COR-L47 (cell line): ENCODE measurements at regions not wholly inside any gene's neighbourhood (a gene's known extent, or its start where the extent isn't known, plus 50 kb on each side); places are given as distances from the start of the nearest gene placed in this dataset.
"Not testable (repeated sequence)": the region's sequence is repeated elsewhere in the genome, so short reads cannot be mapped to it uniquely, and the experiment has no call there.

ENCODE experiments used
- DNase-seq: peaks from one replicate; lab custom pipeline; 2025; lab: John Stamatoyannopoulos, UW

DNA sequence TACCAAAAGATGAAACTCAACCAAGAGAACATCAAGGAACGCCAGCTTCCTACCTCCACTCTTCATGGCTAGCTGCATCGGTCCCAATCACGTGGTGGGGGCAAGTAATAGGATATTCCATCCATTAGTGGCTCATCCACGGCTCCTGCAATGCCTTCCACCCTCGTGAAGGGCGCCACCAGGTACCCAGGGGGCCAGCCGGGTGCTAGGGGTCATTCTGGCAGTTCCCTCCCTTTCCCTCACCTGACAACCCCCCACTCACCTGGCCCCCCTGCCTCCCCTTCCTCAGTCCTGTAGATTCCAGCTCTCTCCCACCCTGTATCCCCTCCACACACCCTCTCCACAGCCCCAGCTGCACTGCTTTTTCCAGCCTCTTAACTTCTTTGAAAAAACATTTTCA lies 161.9 kb downstream of the URI1 start:
- DNase-seq: no peak

DNA sequence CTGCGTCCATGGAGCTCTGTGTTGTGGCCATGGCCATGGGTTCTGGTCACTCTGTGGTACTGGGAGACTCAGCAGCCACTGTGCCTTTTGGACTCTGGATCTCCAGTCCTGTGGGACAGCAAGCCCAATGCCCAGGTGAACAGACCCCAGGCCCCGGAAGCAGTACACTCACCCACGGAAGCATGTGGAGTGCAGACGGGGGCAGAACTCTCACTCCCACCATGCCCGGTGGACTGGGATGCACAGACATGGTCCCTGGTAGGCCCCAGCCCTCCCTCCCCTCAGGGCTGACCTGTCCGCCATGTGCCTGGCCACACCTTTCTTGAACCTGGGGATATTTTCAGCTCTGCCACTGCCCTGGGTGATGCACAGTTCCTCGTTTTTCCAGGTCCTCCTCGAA lies 163.3 kb downstream of the URI1 start:
- DNase-seq: no peak

DNA sequence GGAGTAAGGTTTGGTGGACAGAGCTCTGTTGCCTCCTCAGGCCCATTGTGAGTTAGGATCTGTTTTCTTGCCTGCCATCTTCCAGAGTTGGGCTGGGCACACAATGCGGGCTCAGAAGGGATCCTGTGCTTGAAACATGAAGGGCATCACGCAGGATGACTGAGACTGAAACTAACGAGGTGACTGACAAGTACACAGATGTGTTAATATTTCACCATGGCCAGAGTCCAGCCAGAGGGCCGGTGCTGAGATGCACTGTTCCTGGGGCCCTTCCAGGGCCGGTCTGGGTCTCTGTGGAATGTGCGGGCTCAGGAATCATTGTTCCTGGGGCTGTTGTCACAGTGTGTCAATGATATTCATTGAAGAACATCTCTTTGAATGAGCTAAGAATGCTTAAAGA lies 163.7 kb downstream of the URI1 start:
- no peak for DNase-seq

DNA sequence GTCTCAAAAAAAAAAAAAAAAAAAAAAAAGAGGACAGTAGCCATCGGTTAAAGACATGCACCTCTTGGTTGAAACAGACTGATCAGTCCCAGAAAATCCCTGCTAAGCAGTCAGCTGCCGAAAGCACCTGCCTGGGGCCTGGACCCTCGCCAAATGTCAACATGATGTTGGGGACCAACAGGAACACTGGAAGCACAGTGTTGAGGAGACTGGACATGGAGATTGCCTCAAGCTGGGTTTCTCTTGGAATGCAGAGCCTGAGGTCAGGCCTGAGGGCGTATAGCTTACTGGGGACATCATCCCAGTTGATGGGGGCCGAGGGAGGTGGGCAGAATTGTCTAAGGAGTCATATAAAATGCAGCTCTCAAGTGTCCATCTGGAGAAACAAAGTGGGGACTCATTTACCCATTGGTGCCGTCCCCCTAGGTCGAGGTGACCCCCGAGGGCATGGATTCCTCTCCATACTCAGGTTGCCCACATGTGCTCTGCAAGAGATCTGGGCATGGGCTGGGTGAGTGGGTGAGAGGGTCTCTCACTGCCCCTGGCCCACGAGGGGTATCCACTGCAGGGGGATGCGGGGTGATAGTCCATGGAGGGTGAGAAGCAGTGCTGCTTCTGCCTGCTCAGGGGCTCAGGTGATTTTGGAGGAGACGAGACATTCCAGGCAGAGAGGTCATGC lies 164.5 kb downstream of the URI1 start:
- DNase-seq: no peak

DNA sequence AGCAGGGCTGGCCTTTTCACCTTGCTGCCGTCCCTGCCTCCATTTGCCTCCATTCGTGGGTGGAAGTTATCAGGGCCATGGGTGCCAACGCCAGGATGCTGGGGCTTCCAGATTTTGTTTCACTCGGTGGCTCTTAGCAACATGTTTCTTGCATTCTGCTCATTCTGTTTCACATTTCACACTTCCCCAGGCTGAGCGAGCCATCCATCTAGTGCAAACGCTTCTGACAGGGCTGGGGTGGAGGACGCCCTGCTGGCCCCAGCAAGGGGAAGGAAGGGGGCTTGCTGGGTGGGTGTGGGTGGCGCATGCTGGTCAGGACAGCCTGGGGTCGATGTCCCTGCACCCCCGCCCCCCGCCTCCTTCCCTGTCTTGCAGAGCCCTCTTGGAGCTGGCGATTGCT lies 165.2 kb downstream of the URI1 start:
- no peak for DNase-seq

DNA sequence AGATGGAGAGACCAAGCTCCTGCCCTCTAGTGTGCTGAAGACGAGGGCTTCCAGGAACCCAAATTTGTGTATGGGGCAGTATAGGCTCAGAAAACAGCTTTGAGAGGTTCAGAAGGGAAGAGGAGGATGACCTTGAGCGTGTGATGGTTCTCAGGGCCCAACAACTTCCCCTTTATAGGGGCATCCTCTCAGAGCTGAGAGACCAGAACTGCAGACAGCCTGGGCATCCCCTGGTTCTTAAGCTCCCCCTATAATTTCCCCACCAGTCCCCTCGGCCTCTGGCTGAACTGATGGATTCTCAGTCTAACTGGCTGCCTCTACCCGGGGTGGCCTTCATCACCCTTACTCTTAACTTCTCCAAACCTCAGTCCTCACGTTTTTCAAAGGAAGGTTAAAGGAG lies 167.5 kb downstream of the URI1 start:
- no peak for DNase-seq

DNA sequence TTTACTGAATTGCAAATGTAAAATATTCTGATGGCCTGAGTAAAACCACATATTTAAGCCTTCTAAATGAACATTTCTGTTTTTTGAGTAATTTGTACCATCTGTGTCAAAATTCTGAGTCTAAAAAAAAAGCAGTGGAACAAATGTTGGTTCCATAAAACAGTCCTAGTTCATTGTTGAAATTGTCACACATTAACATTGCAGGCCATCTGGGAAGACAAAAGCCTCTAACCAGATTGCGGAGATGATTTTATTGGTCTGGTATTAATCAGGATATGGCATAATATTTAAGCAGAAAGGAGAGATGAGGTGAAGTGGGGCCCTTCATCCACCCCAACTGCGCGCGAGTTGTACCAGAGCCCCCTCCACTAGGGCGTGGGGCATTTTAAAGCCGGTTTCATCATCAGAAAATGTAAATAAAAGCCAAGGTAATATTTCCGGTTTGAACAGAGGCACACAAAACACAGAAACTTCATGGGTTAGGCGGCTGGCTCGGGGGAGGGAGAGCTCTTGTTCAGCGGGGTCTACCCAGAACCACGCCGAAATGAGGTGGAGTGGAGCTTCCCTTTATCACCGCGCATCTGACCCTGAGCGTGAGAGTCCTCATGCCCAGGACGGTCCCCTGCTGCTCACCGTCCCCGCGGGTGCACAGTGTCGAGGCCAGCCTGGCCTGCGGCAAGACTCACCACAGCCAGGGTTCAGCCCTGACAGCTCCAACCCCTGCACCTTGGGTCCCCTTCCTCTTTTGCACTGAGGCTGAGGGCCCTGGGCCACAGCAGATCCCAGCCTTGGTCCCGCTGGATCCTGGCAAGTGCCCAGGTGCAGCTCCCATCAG lies 169.2 kb downstream of the URI1 start:
- DNase-seq: no peak

DNA sequence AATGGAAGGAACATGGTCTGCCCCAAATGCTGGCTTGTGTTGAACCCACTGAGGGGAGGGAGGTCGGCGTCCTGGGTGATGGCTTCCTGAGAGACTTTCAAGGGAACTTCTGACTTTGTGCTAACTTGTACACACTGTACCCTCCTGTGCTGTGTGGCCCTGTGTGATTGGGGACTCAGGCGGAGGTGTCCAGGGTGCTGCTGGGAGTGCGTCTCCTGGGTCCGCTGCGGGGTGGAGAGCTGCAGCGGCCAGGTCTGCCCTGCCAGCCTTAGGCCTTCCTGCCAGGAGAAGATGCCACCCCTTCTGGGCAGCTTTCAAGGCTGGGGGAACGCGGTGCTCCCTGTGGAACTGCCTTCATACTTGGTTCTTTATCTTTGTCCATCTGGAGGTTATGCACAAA lies 170.1 kb downstream of the URI1 start:
- no peak for DNase-seq

DNA sequence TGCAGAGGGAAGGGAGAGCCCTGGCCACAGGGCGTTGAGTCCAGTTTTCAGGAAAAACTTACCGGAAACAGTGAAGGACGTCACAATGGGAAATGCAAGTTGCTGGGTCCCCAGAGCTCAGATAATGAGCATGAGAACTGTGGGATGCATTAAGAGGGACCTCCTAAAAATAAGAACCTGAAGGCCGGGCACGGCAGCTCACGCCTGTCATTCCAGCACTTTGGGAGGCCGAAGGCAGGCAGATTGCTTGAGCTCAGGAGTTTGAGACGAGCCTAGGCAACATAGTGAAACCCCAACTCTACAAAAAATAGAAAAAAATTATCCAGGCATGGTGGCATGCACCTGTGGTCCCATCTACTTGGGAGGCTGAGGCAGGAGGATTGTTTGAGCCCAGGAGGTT lies 170.6 kb downstream of the URI1 start:
- no peak for DNase-seq

DNA sequence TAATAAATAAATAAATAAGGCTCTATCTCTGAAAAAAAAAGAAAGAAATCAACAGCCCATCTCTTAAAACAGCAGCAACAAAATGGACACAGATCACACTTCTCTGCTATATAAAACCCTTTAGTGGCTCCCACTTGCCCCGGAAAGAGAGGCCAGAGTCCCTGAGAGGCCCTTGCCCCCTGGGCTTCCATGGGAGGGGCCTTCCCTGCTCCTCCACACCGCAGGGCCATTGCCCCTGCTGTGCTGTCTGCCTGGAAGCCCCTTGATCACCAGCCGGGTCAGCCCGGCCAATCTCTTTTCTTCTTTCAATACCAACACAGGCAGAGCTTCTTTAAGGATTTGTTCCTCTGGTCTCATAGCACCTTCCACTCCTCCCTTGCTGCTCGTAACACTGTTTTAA lies 171.1 kb downstream of the URI1 start:
- no peak for DNase-seq

DNA sequence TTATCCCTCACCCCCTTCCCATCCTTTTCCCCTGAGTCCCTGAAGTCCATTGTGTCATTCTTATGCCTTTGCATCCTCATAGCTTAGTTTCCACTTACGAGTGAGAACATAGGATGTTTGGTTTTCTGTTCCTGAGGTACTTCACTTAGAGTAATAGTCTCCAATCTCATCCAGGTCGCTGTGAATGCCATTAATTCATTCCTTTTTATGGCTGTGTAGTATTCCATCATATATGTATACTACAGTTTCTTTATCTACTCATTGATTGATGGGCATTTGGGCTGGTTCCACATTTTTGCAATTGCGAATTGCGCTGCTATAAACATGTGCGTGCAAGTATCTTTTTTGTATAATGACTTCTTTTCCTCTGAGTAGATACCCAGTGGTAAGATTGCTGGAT lies 172.1 kb downstream of the URI1 start:
- not testable (repeated sequence) for DNase-seq

DNA sequence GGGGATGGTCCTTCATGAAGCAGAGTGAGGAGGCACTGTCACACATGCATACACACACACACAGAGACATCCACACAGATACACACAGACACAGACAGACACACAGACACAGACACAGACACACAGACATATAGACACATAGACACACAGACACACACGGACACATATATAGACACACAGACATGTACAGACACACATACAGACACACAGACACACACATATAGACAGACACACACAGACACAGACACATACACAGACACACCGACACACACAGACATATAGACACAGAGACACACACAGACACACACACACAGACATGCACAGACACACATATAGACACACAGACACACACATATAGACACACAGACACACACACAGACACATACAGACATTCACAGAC lies 173.9 kb downstream of the URI1 start:
- DNase-seq: no peak

DNA sequence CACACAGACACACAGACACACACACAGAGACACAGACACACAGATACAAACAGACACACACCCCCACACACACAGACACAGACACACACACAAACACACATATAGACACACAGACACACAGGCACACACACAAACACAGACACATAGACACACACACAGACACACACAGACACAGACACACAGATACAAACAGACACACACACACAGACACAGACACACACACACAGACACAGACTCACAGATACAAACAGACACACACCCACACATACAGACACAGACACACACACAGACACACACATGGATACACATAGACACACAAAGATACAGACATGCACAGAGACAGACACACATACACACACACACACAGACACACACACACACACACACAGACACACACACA lies 174.5 kb downstream of the URI1 start:
- DNase-seq: no peak

DNA sequence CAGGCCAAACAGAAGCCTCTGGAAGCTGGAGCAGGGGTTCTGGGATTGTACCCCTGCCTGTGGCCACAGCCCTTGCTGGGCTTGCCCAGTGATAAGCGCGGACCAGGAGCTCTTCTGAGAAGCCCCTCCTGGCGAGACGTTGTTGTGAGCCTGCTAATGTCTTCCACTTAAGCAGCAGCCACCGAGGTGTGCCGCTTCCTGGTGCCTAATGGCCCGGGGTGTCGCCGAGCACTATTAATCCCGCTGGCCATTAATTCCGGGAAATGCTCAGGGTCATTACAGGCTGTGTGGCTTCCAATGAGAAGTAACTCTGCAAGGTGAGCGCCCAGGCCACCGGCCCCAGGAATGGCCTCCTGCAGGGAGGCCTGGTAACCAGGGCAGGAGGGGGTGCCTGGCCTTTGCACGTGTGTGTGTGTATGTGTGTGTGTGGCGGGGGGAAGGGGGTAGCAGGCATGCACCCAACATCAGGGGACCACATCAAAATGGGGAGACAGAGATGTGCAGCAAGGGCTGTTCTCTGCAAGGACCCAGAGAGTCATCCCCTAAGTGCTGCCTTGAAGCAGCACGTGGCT lies 175.0 kb downstream of the URI1 start:
- DNase-seq: no peak

DNA sequence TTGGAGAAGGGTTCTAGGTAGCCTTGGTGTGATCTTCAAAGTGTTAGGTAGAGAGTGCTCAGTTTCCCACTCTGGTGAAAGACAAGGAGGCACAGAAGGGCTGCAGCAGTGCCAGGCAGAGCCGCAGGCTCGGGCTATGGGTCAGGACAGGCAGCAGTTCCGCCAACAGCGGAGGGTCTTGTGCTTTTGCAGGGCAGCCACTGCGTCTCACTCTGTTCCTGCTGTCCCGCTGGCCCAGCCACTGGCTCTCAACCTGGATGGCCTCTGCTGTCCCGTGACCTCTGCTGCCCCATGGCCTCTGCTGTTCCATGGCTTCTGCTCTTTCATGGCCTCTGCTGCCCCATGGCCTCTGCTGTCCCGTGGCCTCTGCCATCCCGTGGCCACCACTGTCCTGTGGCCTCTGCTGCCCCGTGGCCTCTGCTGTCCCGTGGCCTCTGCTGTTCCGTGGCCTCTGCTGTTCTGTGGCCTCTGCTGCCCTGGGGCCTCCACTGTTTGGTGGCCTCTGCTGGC lies 175.7 kb downstream of the URI1 start:
- no peak for DNase-seq

DNA sequence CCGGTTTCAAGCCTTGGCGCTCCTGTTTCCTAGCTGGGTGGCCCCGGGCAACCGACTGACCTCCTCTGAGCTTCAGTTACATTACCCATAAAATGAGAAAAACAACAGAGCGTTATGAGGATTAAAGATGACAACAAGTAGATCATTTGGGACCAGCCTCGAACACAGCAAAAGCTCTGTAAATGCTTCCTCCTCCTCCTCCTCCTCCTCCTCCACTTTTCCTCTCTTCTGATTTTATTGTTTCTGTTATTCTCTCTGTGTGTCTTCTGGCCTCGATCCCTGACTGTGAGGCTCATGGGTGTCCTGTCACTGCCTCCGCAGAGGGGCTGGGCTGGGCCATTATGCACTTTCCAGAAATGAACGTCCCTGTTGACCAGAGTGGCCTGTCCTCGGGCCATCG lies 176.2 kb downstream of the URI1 start:
- no peak for DNase-seq

DNA sequence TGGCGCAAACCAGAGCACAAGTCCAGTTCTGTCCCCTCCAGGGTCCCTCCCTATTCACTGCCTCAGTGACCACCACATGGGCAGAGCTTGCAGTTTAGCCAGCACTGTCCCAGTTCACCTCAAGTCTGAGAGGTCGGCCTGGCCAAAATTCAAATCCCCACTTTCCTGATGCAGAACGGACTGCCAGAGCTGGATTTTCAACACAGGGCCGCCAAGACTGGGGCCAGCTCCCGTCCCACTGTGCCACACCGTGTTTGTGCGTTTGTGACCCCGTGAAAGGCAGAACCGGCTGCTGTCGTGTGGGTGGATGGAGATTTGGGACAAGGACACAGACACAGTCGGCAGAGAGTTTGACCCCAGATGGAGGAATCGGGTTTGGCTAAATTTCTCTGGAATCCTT lies 176.7 kb downstream of the URI1 start:
- no peak for DNase-seq

DNA sequence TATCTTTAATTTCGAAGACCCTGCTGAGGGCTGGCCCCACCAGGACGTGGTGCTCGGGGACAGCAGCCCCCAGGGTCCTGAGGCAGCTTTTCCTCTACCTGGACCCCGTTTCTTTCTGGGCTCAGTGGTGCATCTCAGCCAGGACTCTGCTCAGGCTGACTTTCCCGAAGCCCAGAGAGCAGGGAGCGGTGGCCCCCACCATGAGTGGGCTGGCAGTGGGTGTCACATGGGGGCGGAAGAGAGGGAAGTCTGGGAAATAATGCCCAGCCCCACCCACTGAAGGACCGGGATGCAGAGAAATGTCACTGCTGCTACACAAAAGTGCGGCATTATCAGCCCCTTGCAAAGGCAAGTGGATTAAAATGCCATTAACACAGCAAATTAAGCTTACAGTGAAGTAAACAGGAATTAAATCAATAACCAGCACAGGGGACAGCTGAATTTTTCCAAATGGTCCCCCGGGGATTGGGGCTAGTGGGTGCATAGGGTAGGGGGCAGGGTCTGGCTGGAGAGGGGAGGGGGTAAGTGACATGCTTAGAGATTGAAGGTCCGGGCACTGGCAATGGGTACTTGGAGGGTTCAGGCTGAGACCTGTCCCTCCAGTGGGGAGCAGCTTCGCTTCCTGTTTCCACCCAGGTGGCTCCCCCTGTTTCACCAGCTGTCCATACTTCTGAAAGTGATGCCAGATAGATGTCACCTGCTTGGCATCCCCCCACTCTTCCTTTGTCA lies 177.3 kb downstream of the URI1 start:
- DNase-seq: no peak

DNA sequence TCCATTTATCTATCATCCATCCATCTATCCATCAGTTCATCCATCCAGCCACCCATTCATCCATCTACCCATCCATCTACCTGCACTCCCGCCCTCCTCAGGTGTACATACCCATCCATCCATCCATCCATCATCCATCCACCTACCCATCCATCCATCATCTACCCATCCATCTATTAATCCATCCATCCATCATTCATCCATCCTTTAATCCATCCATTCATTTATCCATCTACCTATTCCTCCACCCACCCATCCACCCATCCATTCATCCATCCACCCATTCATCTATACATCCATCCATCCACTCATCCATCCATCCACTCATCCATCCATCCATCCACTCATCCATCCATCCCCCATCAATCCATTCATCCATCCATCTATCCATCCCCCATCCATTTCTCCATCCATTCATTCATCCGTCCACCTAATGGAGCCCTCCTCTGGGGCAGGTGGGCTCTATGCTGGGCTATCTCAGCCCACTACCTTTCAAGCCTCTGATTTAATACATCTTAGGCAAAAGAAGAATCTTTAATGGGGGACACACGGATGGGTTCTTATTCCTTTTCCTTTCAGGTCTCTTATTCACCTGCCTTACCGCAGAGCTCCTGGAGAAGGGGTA lies 178.9 kb downstream of the URI1 start:
- no peak for DNase-seq

DNA sequence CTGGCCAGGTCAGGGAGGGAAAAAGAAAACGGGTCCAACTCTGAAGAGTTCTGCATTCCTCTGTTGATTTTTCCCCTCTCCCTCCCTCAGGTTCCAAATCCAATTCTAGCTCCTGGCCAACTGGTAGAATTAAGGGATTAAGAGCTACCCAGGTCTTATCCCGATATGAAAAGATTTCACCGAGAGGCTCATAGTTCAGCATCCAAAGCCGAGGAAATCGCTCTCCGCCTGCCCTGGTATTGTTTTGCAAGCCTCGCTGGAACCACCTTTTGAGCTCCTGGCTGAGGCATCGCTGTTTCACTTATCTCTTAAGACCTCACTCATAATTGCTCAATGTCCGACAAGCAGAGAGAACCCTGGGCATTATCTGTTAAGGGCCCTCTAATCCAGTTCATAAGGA lies 180.4 kb downstream of the URI1 start:
- no peak for DNase-seq

DNA sequence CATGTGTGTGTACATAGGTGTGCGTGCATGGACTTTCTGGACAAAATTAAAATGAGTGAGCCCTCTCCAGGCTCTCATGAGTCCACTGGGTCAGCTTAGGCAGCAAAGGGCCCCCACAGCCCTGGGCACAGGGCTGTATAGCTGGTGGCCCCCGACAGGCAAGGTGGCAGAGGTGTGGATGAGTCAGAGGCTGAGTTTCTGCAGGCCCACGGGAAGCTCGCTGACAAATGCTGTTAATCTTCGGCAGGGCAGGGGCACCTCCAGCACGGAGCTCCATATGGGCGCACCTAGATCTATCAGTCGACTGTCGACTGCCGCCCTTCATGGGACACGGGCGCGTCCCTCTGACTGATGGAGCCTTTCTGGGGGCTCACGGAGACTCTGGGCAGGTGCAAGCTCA lies 181.1 kb downstream of the URI1 start:
- no peak for DNase-seq

DNA sequence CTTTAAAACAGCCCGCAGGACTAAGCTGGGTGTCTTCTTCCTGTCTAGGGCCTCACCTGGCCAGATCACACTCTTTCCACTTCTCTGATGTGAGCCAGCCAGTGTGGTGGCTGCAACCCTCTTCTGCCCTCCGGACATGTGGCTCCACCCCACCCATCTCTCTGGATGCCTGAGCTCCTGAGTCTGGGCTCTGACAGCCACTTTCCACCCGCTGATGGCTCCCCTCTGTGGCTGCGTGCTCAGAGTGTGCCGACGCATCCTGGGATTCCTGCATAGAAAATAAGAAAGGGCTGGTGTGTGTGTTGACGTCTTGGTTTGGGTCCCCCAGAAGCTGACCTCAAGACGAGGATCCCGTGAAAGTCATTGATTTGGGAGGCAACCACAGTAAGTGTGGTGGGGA lies 181.6 kb downstream of the URI1 start:
- no peak for DNase-seq
